ENCODE measurements at regions not wholly inside any gene's neighbourhood (a gene's known extent, or its start where the extent isn't known, plus 50 kb on each side); places are given as distances from the start of the nearest gene placed in this dataset.

GRCh38 chr2:133976659-133977058 lies 277.2 kb upstream of the MGAT5 start:
- no peak for TF ChIP-seq EZH2 (IDR thresholded peaks at IDR 0.05; ENCODE audit: borderline replicate concordance, low read length)
- no peak for TF ChIP-seq CTCF (IDR thresholded peaks at IDR 0.05; ENCODE audit: low read length)
